ENCODE measurements at regions not wholly inside any gene's neighbourhood (a gene's known extent, or its start where the extent isn't known, plus 50 kb on each side); places are given as distances from the start of the nearest gene placed in this dataset.

DNA sequence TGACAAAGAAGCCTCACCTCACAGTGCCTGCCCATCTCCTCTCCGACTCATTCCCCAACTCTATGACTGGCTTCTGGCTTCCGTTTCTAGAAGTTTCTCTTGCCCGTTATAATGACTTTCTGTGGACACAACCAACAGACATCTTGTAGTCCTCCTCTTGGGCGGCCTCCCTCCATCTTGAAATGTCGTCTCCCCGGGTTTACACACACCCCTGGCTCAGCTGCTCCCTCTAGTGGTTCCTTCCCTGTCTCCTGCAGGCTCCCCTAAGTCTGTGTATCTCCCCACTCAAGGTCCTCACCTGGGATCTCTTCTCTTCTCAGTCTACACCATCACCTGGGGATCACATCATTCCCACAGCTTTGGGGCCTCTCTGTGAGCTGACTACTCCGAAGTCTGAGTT lies 123.4 kb upstream of the NEBL start:
- no peak for TF ChIP-seq POLR2A (IDR thresholded peaks at IDR 0.05)
- TF ChIP-seq, protein P1, sequence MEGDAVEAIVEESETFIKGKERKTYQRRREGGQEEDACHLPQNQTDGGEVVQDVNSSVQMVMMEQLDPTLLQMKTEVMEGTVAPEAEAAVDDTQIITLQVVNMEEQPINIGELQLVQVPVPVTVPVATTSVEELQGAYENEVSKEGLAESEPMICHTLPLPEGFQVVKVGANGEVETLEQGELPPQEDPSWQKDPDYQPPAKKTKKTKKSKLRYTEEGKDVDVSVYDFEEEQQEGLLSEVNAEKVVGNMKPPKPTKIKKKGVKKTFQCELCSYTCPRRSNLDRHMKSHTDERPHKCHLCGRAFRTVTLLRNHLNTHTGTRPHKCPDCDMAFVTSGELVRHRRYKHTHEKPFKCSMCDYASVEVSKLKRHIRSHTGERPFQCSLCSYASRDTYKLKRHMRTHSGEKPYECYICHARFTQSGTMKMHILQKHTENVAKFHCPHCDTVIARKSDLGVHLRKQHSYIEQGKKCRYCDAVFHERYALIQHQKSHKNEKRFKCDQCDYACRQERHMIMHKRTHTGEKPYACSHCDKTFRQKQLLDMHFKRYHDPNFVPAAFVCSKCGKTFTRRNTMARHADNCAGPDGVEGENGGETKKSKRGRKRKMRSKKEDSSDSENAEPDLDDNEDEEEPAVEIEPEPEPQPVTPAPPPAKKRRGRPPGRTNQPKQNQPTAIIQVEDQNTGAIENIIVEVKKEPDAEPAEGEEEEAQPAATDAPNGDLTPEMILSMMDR (IDR thresholded peaks at IDR 0.05), result peak in 5 of 7 experiments; percentile 25 to 39 (median 33)
